ENCODE measurements at regions not wholly inside any gene's neighbourhood (a gene's known extent, or its start where the extent isn't known, plus 50 kb on each side); places are given as distances from the start of the nearest gene placed in this dataset.

GRCh38 chr22:48650323-48651035 is 1177.2 kb downstream of the BRD1 start:
- TF ChIP-seq CTCF (IDR thresholded peaks at IDR 0.05) (no peak), ZFX (IDR thresholded peaks at IDR 0.05; ENCODE audit: borderline replicate concordance) (no peak)
